LNCaP clone FGC (cell line): ENCODE measurements at regions not wholly inside any gene's neighbourhood (a gene's known extent, or its start where the extent isn't known, plus 50 kb on each side); places are given as distances from the start of the nearest gene placed in this dataset.

ENCODE experiments used
- DNase-seq: peaks from one replicate; pipeline ENCODE4 v3.0.0-alpha.2; 2011; ENCODE audit warnings: low read depth
- H3K4me3 ChIP-seq: 2 replicates; pipeline ENCODE4 v1.5.1; 2011; ENCODE audit warnings: mild to moderate bottlenecking, low read depth, low read length, control low read depth
- TF ChIP-seq, protein P1 (sequence below): IDR thresholded peaks from 2 replicates; pipeline ENCODE4 v1.5.1; 2012; ENCODE audit warnings: mild to moderate bottlenecking; ENCODE audit not compliant: control insufficient read depth, insufficient read depth; ENCODE audit errors: extremely low read depth

DNA sequence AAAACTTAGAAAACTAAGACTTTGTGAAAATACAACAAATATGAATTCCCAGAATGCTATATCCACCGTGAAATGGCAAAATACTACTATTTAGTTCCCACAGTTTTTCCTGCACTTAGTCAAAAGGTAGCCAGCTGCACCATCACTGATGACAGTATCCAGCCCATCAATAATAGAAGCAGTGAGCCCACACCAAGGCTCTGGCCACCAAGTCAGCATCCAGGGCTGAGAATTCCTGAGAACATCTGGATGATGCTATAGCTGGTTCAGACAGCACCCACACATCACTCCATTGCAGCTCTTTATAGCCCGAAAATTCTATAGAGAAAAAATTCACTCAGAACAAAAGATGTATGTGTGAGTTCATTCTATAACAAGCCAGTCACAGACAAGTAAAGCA lies 159.1 kb upstream of the SPATS2L start:
- DNase-seq, result no peak
- TF ChIP-seq, protein P1, sequence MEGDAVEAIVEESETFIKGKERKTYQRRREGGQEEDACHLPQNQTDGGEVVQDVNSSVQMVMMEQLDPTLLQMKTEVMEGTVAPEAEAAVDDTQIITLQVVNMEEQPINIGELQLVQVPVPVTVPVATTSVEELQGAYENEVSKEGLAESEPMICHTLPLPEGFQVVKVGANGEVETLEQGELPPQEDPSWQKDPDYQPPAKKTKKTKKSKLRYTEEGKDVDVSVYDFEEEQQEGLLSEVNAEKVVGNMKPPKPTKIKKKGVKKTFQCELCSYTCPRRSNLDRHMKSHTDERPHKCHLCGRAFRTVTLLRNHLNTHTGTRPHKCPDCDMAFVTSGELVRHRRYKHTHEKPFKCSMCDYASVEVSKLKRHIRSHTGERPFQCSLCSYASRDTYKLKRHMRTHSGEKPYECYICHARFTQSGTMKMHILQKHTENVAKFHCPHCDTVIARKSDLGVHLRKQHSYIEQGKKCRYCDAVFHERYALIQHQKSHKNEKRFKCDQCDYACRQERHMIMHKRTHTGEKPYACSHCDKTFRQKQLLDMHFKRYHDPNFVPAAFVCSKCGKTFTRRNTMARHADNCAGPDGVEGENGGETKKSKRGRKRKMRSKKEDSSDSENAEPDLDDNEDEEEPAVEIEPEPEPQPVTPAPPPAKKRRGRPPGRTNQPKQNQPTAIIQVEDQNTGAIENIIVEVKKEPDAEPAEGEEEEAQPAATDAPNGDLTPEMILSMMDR, result no peak

DNA sequence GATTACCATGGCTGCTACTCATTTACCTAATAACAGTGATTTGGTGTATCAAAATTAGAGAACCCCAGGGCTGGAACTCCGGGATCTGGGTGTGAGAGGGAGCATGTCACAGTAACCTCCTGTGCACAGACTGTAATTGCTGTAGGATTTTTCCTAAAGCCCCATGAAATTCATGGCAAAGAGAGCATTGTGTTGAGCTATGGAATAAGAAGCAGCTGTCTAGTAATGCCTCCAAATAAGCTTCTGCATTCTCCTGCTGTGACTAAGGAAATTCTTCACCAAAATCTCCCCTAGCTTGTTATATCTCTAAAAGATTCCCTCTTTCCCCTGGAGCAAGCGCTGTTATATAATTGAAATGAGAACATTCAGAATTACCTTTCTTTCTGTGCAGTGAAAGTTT lies 158.1 kb upstream of the SPATS2L start:
- H3K4me3 ChIP-seq, result no peak overlapping the region
- DNase-seq, result no peak
- TF ChIP-seq, protein P1, result no peak

More for the DNA sequence above, 159.1 kb upstream of the SPATS2L start:
- no peak overlapping the region for H3K4me3 ChIP-seq

DNA sequence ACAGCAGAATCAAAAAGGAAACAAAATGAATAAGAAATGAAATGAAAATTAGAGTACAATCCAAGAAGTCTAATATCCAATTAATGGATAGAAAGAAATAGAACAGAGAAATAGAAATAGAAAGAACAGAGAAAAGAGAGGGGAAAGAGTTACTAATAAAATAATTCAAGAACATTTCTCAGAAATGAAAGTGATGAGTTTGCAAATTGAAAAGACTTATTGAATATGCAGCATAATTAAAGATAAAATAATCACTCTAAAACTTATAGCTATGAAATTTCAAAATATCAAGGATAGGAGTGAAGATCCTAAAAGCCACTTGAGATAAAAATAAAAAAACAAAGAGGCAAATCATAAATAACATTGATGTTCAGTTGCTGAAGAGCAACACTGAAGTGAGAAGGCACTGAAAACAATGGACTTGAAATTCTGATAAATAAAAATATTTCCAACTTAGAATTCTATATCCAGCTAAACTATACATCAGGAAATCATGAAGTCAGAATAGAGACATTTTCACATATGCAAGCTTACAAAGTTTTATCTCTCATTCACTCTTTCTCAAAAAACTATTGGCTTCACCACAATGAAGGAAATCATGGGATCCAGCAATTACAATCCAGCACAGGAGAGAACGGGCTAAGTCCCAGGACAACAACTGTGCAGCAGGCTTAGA lies 155.9 kb upstream of the SPATS2L start:
- DNase-seq, result no peak
- TF ChIP-seq, protein P1, result no peak

DNA sequence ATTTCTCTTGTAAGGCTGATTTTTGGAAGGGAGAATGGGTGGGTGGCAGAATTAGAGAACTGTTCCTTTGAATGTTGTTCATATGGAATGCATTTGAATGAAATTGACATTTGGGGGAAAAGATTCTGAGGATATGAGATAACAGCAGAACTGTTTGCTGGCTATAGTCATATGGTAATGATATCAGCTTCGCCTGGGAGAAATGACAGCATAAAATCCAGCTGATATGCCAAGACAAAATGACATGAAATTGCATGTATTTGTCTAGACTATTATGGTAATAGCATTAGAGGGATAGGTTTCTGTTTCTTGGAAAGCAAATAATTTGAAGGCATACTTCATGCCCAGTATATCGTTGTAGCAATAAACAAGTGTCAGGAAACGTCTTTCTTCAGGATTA lies 150.8 kb upstream of the SPATS2L start:
- no peak for DNase-seq
- TF ChIP-seq, protein P1, result no peak
- H3K4me3 ChIP-seq, result no peak overlapping the region

More for the DNA sequence above, 155.9 kb upstream of the SPATS2L start:
- H3K4me3 ChIP-seq, result no peak overlapping the region

DNA sequence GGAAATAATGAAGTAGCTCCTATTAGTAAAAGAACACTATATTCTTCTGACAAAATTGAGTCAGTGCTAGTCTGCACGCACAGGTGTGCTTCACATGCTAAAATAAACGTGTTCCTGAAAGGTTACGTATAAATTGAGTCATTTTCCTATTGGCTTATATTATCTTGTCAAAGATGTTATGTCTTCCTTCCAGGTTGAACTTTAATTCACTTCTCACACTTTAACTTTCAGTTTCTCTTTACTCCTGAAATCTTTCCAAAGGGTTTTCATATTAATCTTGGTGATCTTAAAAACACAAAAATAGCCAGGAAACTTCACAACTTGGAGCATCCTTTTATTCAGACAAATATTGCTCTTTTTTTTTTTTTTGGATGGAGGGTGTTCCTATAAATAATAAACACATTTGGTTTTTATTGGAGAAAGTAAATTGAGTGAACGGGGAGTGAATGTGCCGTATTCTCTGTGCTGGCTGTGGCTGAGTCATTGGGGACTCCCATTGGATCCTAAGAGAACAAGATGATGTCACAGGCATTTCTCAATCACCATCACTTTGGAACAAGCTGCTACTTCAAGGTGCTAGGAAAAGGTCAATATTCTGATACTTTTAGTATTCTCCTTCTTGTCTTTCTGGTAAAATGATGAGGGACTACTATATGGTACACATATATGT lies 150.2 kb upstream of the SPATS2L start:
- no peak for DNase-seq
- TF ChIP-seq, protein P1, result no peak
- H3K4me3 ChIP-seq, result no peak overlapping the region

DNA sequence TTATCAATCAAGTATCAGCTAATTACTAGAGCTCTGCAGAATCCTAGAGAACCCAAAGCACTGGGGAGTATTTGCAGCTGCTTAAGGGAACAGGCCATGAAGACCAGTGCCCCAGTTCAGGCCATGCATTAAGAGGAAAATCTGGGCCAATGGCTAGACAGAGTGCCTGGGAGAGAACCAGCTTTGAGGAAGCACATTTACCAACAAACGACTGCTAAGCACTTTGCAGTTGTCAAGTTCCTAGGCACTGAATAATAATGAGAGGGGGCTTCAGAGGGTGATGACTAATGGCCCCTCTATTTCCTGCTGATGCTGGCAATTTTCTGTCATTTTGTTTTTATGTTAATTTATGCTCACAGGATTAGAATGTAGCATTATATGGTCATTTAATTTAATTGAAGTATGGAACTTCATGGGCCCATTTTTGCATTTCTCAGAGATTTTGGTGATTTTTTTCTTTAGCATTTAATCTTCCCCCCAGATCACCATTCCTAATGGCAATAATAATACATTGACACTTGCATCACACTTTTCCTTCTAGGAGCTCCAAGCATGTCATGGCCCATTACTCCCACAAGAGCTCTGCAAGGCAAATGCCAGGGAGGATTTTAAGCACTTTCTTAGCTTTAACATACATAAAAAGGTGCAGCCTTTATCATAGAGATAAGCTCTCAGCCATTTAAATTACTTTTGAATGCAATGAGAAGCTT lies 147.7 kb upstream of the SPATS2L start:
- DNase-seq, result no peak
- TF ChIP-seq, protein P1, result no peak
- no peak overlapping the region for H3K4me3 ChIP-seq
